ENCODE measurements at regions not wholly inside any gene's neighbourhood (a gene's known extent, or its start where the extent isn't known, plus 50 kb on each side); places are given as distances from the start of the nearest gene placed in this dataset.

- no peak for TF ChIP-seq CTCF (IDR thresholded peaks at IDR 0.05; ENCODE audit: low read length, missing control alignments)
- no peak overlapping the region for H3K4me3 ChIP-seq (replicated peaks; ENCODE audit: low read depth, low read length)
- no peak for DNase-seq (ENCODE audit: low read depth)
Observed at GRCh38 chr3:3666664-3667063, 132.6 kb upstream of the LRRN1 start.

GRCh38 chr3:3665961-3666640, 133.1 kb upstream of the LRRN1 start:
- H3K4me3 ChIP-seq (replicated peaks; ENCODE audit: low read depth, low read length): no peak overlapping the region
- no peak for TF ChIP-seq CTCF (IDR thresholded peaks at IDR 0.05; ENCODE audit: low read length, missing control alignments)
- DNase-seq (ENCODE audit: low read depth): no peak

DNA sequence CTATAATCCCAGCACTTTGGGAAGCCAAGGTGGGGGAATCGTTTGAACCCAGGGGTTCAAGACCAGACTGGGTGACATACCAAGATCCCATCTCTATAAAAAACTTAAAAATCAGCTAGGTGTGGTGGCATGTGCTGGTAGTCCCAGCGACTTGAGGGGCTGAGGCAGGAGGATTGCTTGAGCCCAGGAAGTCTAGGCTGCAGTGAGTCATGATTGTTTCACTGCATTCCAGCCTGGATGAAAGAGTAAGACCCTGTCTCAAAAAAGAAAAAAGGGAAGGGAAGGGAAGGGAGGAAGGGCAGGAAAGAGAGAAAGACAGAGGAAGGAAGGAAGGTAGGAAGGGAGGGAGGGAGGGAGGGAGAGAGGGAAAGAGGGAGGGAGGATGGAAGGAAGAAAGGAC, 133.7 kb upstream of the LRRN1 start:
- no peak for TF ChIP-seq CTCF (IDR thresholded peaks at IDR 0.05; ENCODE audit: low read length, missing control alignments)
- no peak overlapping the region for H3K4me3 ChIP-seq (replicated peaks; ENCODE audit: low read depth, low read length)
- DNase-seq (ENCODE audit: low read depth): no peak

DNA sequence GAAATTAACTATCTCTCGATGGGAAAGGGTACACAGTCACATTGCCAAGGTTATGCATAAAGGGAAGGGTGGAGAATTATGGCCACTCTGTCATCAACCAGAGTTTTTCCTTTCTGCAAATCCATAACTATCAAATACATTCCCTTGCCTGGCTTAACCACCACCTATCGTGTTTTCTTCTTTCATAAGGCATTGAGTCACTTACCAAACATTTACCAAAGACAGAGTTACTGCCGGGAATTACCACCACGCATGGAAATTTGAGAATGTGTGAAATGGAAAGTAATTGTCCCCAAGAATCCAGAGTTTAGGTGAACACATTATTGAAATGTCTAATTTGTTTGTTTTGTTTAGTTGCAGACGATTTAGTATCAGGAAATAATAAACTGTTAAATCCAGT, 134.3 kb upstream of the LRRN1 start:
- TF ChIP-seq CTCF (IDR thresholded peaks at IDR 0.05; ENCODE audit: low read length, missing control alignments): no peak
- no peak for DNase-seq (ENCODE audit: low read depth)
- no peak overlapping the region for H3K4me3 ChIP-seq (replicated peaks; ENCODE audit: low read depth, low read length)

DNA sequence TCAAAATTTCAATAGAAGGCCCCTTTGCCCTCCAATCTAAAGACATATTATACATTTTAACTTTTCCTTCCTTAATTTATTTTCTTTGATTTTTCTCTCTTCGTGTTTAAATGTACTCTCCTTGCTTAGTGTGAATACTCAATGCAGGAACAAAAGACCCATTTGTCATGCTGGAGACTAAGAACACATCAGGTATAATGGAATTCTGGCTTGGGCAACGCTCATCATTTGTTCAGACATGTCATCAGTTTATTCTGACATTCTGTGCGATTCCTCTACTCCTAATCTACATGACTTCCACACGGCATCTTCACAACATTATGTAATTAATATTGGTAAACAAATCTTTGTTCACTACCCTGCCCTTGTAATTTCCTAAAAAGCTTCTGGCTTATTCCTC, 136.6 kb upstream of the LRRN1 start:
- no peak overlapping the region for H3K4me3 ChIP-seq (replicated peaks; ENCODE audit: low read depth, low read length)
- no peak for DNase-seq (ENCODE audit: low read depth)
- no peak for TF ChIP-seq CTCF (IDR thresholded peaks at IDR 0.05; ENCODE audit: low read length, missing control alignments)

DNA sequence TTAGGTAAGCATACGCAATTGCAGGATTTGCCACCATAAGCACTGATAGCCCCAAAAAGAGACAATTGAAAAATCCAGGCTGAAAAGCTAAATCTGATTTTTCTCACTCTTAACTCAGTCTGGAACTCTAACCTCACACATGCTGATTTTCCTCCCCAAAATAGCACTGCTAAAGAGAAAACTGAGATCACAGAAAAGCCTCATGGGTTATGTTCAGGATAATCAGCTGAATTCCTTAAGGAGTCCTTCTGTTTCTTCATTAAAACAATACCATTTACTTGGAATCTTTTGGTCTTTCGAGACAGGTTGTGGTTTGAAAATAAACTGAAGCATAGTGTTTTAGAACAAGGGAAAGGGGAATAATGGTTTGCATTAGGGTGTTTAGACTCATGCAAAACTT, 144.3 kb upstream of the LRRN1 start:
- no peak for DNase-seq (ENCODE audit: low read depth)
- no peak for TF ChIP-seq CTCF (IDR thresholded peaks at IDR 0.05; ENCODE audit: low read length, missing control alignments)
- no peak overlapping the region for H3K4me3 ChIP-seq (replicated peaks; ENCODE audit: low read depth, low read length)

GRCh38 chr3:3648988-3649679, 150.1 kb upstream of the LRRN1 start:
- H3K4me3 ChIP-seq (replicated peaks; ENCODE audit: low read depth, low read length): no peak overlapping the region
- TF ChIP-seq CTCF (IDR thresholded peaks at IDR 0.05; ENCODE audit: low read length, missing control alignments): no peak
- DNase-seq (ENCODE audit: low read depth): no peak
